ENCODE measurements at regions not wholly inside any gene's neighbourhood (a gene's known extent, or its start where the extent isn't known, plus 50 kb on each side); places are given as distances from the start of the nearest gene placed in this dataset.

GRCh38 chr9:94159069-94159939 lies 75.0 kb downstream of the PTPDC1 start:
- DNase-seq (ENCODE audit: insufficient read length, low spot score) (no peak), FAIRE-seq (no peak)

- no peak for FAIRE-seq
- no peak for DNase-seq (ENCODE audit: insufficient read length, low spot score)
Measured at GRCh38 chr9:94160594-94161501, 76.6 kb downstream of the PTPDC1 start.

GRCh38 chr9:94161673-94162072 lies 77.4 kb downstream of the PTPDC1 start:
- no peak for FAIRE-seq

DNA sequence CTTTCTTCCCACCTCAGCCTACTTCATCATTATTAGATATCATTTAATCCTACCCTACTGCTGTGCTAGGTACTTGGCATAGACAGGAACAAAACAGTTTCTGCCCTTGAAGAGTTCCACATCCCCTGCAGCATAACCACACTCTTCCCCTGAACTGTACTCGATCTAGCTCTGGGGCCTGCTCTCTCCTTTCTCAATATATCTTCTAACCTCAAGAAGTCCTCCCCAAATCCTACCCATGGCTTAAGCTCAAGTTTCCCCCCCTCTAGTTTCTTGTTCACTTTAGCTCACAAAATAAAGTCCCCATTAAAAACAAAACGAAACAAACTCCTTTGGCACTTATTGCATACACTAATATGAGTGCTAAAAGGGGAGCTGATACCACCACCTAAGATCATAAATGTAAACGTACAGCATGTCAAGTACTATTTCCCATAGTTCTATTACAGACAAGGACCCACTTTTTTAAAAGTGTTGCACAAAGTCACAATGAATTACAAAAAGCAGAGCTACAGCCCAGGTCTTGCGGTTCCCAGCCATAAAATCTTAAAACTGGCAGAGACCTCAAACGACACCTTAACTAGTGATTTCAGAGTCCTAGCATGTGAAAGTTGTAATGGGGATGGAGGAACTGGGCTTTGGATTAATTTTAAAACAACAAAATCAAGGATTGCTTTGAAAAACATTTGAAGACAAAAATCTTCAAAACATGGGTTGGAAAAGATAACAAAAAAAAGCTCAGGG lies 80.7 kb downstream of the PTPDC1 start:
- DNase-seq (ENCODE audit: insufficient read length, low spot score), result no peak
- no peak for FAIRE-seq

More at GRCh38 chr9:94161673-94162072, 77.4 kb downstream of the PTPDC1 start:
- DNase-seq (ENCODE audit: insufficient read length, low spot score), result no peak

GRCh38 chr9:94165592-94166235 lies 81.5 kb downstream of the PTPDC1 start:
- DNase-seq (ENCODE audit: insufficient read length, low spot score), result peak; percentile 91
- peak; percentile 93 for FAIRE-seq

DNA sequence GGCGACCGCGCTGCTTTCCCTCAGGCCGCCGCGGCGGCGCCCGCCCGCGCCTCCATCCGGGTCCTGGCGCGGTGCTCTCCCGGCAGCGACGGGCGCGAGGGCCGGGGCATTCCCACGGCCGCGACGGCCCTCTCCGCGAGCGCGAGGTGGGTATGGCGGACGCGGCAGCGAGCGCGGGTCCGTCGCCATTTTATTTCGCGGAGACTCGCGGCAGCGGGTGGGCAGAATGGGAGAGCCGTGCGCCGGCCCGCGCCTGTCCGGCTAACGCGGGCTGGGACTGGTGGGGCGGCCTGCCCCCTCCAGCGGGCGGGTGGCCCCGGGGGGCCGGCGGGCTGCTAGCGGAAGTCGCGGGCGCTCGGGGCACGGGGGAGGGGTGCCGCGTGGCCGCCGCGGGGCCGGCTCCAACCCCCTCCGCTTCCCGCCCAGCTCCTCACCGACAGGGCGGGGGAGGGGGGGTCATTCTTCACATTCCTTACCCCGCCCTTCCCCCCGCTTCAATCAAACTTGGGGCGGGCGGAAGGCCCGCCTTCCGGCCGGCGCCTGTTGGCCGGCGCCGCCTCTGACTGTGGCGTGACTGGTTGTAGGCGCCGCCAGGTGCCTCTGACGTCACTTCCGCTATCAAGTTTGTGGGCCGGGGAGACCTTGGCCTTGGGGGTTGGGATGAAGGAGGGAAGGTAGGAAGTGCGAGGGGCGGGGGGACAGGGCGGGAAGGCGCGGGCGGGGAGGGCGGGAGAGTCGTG lies 82.1 kb downstream of the PTPDC1 start:
- DNase-seq (ENCODE audit: insufficient read length, low spot score) (peak; percentile 73), FAIRE-seq (peak; percentile 93)

DNA sequence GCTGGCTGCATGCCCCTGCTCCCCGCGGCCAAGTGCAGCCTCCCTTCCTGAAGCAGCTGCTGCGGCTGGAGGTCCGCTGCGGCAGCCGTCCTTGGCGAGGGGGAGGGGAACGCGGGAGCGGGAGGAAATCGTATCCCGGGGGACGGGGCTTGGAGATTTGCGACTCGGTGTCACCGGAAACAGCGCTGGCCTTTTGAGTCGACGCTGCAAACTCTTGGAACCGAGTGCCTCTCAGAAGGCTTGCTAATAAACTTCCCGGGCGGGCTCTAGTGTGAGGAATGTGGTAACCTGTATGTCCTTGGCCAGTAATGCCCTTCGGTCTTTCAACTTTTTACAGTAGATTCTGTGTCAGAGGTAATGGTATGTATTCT lies 82.7 kb downstream of the PTPDC1 start:
- DNase-seq (ENCODE audit: insufficient read length, low spot score) (no peak), FAIRE-seq (no peak)

GRCh38 chr9:94167376-94167890 lies 83.2 kb downstream of the PTPDC1 start:
- FAIRE-seq (no peak), DNase-seq (ENCODE audit: insufficient read length, low spot score) (no peak)

DNA sequence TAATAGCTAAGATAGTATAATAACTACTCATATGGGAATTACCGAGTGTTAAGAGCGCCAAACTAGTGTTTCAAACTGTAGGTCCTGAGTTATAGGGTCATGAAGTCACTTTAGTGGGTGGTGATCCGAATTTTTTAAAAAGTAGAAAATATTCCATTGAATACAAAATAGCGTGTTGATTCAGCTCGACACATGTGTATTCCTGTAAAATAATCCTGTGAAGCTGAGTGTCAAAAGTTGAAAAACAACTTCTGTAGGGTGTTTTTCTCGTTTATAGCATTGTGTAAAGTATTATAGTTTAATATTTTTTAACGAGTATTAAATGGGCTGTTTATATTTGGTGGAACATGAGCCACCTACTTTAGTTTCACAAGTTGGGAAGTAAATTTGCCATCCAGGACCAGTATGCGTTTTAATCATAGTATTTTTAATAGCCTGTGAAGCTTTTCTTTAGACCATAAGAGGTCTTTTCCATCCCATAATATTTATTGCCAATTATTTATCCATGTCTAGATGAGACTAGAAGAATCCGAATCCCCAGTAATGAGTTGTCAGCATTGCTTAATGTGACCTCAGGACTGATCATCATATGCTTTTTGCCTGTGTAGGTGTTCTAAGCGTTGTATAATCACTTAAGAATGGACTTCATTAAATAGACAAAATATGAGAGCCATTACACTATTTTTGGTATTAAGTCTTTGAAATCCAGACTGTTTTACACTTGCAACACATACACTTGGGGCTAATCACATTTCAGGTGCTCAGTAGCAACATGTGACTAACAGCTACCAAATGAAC lies 84.1 kb downstream of the PTPDC1 start:
- no peak for FAIRE-seq
- DNase-seq (ENCODE audit: insufficient read length, low spot score), result no peak

- no peak for DNase-seq (ENCODE audit: insufficient read length, low spot score)
- FAIRE-seq, result no peak
Measured at GRCh38 chr9:94169968-94170367, 85.7 kb downstream of the PTPDC1 start.

GRCh38 chr9:94173632-94174031 lies 85.5 kb upstream of the ZNF169 start:
- peak; percentile 79 for FAIRE-seq

DNA sequence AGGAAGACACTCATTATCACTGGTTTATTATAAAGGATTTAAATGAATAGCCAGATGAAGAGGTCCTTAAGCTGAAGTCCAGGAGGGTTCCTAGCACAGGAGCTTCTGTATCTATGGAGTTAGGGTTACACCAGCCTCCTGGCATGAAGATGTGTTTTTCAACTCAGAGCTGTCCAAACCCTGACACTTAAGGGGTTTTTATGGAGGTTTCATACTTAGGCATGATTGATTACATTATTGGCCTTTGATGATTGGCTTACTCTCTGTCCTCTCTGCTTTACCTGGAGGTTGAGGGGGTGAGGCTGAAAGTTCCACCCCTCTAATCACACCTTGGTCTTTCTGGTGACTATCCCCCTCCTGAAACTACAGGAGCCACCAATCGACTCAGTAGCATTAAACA lies 84.9 kb upstream of the ZNF169 start:
- FAIRE-seq (peak; percentile 61), DNase-seq (ENCODE audit: insufficient read length, low spot score) (no peak)

More at GRCh38 chr9:94173632-94174031, 85.5 kb upstream of the ZNF169 start:
- no peak for DNase-seq (ENCODE audit: insufficient read length, low spot score)

GRCh38 chr9:94175669-94176068 lies 83.4 kb upstream of the ZNF169 start:
- DNase-seq (ENCODE audit: insufficient read length, low spot score) (no peak), FAIRE-seq (no peak)

DNA sequence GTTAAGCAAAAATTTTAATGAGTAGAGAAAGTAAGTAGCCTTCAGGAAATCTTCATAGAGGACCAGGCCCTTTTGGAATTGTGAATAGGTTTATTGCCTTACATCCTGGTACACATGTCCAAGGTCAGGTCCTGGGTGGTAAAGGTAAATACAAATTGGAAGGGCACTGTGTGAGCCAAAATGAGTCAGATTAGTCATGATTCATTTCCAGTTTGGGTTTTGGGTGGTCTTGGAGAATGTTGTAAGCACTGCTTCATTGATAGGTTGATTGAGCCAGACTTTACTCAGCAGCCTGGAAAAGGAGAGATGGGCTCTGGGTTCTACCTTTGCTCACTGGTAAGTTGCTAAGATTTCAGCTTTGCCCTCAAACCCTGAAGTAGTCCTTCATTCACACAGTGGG lies 82.5 kb upstream of the ZNF169 start:
- FAIRE-seq, result no peak
- DNase-seq (ENCODE audit: insufficient read length, low spot score), result no peak

DNA sequence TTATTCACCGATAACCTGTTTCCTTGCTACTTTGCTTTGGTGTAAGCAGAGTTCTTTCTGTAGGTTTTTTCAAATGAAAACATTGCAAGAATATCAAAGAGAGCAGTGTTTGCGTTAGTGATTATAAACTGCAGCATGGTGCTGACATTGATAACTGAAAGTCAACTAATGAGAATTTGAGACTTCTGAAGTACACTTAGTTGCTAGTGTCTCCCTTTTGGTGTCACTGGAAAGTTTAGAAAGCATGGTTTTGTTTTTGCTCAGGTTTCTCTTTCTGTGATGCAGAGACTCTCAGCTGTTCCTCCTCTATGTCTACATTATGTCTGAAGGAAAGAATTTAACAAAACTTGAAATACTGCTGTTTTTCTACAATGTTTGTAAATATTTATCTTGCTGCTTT lies 80.2 kb upstream of the ZNF169 start:
- FAIRE-seq, result peak; percentile 63
- DNase-seq (ENCODE audit: insufficient read length, low spot score), result no peak

DNA sequence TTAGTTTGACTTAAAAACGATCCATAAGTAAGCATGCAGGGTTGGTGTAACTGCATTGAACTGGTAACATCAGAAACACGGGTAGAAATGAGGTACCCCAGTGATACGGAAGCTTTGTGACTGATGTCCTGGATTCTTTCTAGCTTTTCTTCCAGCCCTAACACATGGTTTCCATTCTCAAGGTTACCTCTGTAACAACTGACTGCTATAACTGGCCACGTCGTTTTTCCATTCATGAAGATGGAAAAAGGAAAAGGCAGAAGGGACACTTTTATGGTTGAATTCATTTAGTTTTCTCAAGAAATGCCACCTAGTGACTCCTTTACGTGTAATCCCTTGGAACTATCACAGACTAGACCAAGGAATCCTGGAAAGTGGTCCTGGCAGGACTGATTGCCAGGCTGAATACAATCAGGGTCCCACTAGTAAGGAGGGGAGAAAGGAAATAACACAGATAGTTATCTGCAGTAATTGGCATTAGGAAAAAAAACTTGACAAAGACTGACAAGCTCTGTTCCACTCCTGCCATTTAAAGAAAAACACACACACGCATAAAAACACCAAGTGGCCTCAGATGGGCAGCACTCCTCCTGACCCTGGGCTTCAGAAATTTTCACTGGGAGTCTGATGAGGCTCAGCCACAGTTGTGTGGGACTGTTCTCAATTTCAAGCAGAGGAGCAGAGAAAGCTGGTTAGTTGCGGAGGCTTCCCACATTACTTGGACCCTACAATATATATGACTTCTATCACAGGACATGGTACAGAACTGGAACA lies 77.5 kb upstream of the ZNF169 start:
- FAIRE-seq (no peak), DNase-seq (ENCODE audit: insufficient read length, low spot score) (no peak)

- no peak for DNase-seq (ENCODE audit: insufficient read length, low spot score)
- no peak for FAIRE-seq
Measured at GRCh38 chr9:94182532-94182931, 76.6 kb upstream of the ZNF169 start.

Data from GM19239 (cell line).